ENCODE measurements at regions not wholly inside any gene's neighbourhood (a gene's known extent, or its start where the extent isn't known, plus 50 kb on each side); places are given as distances from the start of the nearest gene placed in this dataset.

- Mint-ChIP-seq H3K36me3 (no peaks in the 10 kb centered on the region), H3K27me3 (no peaks in the 10 kb centered on the region), H3K4me3 (no peak overlapping the region), H3K9me3 (peaks cover 4% of the 10 kb centered on the region), H3K27ac (no peak overlapping the region), H3K4me1 (ENCODE audit: low read depth) (no peaks in the 10 kb centered on the region)
- DNase-seq, result no peak
- CTCF ChIA-PET, result no interaction called here
- POLR2A ChIA-PET, result no interaction called here
- intact Hi-C loops (cut with micrococcal nuclease), result no loop called here
These were observed 469.0 kb upstream of the MEF2C start for GRCh38 chr5:89351975-89352374.

GRCh38 chr5:89351222-89351621 lies 468.2 kb upstream of the MEF2C start:
- H3K4me3 Mint-ChIP-seq, result no peak overlapping the region

GRCh38 chr5:89350684-89351083 lies 467.7 kb upstream of the MEF2C start:
- no peak overlapping the region for H3K4me3 Mint-ChIP-seq
- no peaks in the 10 kb centered on the region for H3K27me3 Mint-ChIP-seq
- ChIA-PET POLR2A (no interaction called here), CTCF (no interaction called here)
- no peak overlapping the region for H3K27ac Mint-ChIP-seq
- no peaks in the 10 kb centered on the region for H3K36me3 Mint-ChIP-seq
- intact Hi-C loops (cut with micrococcal nuclease), result no loop called here
- H3K4me1 Mint-ChIP-seq (ENCODE audit: low read depth), result no peaks in the 10 kb centered on the region
- no peak for DNase-seq
- no peaks in the 10 kb centered on the region for H3K9me3 Mint-ChIP-seq

More at GRCh38 chr5:89351222-89351621, 468.2 kb upstream of the MEF2C start:
- POLR2A ChIA-PET, result no interaction called here
- Mint-ChIP-seq H3K4me1 (ENCODE audit: low read depth) (no peaks in the 10 kb centered on the region), H3K27me3 (no peaks in the 10 kb centered on the region), H3K9me3 (peaks cover 1% of the 10 kb centered on the region), H3K27ac (no peak overlapping the region), H3K36me3 (no peaks in the 10 kb centered on the region)
- intact Hi-C loops (cut with micrococcal nuclease), result no loop called here
- DNase-seq, result no peak
- CTCF ChIA-PET, result no interaction called here

DNA sequence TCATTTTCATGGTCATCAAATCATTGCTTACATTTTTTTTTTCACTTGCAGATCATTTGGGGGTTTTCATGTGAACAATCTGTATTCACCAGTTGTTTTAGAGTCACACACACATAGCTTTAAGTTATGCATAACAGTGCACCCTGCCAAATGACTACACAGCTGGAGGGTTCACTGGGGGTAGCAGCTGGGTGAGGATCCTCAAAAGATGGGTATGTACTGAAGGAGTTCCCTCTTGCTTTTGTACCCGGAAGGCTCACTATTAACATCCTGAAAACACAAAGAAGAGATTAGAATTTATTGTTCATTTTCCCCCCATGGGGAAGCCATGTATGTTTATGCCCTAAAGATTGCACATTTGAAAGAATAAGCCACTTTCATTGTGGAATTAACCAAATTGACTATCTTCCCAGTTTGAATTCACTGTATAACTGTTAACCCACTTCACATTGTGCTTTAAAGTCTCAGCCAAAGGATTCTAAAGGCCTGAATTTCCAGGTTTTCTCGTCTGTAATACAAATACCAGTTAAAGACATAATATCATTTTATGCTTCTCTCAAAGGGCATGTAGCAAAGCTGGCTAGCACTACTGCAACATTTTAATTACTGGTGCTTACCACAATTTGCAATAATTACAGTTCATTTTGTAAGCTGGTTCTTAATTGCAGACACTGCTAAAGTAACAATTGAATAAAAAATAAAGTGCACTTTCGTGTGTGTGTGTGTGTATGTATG lies 466.4 kb upstream of the MEF2C start:
- no peak overlapping the region for H3K4me3 Mint-ChIP-seq
- H3K9me3 Mint-ChIP-seq, result no peaks in the 10 kb centered on the region
- H3K27me3 Mint-ChIP-seq, result no peaks in the 10 kb centered on the region
- intact Hi-C loops (cut with micrococcal nuclease), result no loop called here
- no peaks in the 10 kb centered on the region for H3K4me1 Mint-ChIP-seq (ENCODE audit: low read depth)
- ChIA-PET CTCF (interaction anchor here (1.1 kb wide), 1 partner anchor 620 kb away, joined by 3 read pairs; no protein-coding TSS in a partner anchor), POLR2A (no interaction called here)
- no peak overlapping the region for H3K27ac Mint-ChIP-seq
- H3K36me3 Mint-ChIP-seq, result no peaks in the 10 kb centered on the region
- DNase-seq, result no peak

- Mint-ChIP-seq H3K27ac (no peak overlapping the region), H3K4me1 (ENCODE audit: low read depth) (no peaks in the 10 kb centered on the region), H3K27me3 (no peaks in the 10 kb centered on the region), H3K9me3 (peaks cover 2% of the 10 kb centered on the region), H3K4me3 (no peak overlapping the region), H3K36me3 (no peaks in the 10 kb centered on the region)
- POLR2A ChIA-PET, result no interaction called here
- intact Hi-C loops (cut with micrococcal nuclease), result no loop called here
- CTCF ChIA-PET, result no interaction called here
- DNase-seq, result no peak
These were observed 463.6 kb upstream of the MEF2C start for GRCh38 chr5:89346573-89346972.

DNA sequence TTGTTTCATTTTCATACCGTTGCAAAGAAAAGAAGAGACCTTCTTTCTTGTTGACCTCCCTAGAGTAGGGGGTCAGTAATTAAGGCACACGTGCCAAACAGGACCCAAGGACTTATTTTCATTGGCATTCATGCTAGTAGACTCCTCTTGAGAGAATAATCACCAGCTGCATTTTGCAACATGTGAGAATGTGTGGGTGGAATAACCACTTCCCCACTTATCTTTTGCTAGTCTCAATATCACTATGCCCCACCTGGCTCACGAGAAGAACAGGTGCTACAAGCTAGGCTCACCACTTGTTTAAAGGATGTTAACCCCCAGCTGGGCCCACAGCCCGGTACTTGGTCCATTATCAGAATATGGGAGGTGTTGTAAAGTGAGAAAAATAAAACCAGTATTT lies 460.7 kb upstream of the MEF2C start:
- intact Hi-C loops (cut with micrococcal nuclease), result no loop called here
- CTCF ChIA-PET, result no interaction called here
- Mint-ChIP-seq H3K27ac (no peak overlapping the region), H3K4me1 (ENCODE audit: low read depth) (no peaks in the 10 kb centered on the region), H3K36me3 (no peaks in the 10 kb centered on the region), H3K9me3 (peaks cover 2% of the 10 kb centered on the region), H3K4me3 (no peak overlapping the region), H3K27me3 (no peaks in the 10 kb centered on the region)
- DNase-seq, result no peak
- POLR2A ChIA-PET, result no interaction called here

DNA sequence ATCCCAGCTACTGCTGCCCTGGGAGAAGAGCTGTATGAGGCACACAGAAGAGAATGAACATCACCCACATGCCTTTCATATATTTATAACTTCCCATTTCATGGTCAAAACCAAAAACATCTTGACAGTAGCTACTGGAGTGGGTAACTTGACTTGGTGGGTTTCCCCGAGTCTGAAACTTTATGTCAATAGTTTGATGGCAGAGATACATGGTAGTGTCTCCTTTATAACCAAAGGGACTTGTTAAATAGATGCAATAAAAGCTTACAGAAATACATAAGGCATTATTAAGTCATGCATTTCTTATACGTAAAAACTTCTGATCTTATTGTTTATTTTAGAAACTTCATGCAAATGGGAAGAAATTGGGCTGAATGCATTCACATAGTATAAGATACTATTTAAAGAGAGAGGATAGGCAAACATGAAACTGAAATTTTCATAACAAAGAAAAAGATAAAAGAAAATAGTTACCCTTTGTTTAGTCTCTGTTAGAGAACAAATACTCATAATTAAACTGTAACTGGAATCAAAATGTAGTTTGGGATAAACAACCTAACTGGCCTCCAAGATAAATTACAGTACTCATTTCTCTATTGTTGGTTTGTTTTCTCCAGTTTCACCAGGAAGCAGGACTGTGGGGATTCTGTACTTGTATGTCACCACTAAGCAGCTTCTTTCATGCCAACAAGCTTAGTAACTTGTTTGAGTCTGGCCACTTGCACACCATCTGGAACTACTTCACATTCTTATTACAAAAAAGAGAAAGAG lies 459.3 kb upstream of the MEF2C start:
- H3K9me3 Mint-ChIP-seq, result peaks cover 4% of the 10 kb centered on the region
- CTCF ChIA-PET, result no interaction called here
- H3K36me3 Mint-ChIP-seq, result no peaks in the 10 kb centered on the region
- intact Hi-C loops (cut with micrococcal nuclease), result no loop called here
- H3K27me3 Mint-ChIP-seq, result no peaks in the 10 kb centered on the region
- POLR2A ChIA-PET, result no interaction called here
- no peak for DNase-seq
- H3K4me1 Mint-ChIP-seq (ENCODE audit: low read depth), result no peaks in the 10 kb centered on the region
- no peak overlapping the region for H3K4me3 Mint-ChIP-seq
- H3K27ac Mint-ChIP-seq, result no peak overlapping the region

GRCh38 chr5:89338935-89339334 lies 456.0 kb upstream of the MEF2C start:
- H3K27me3 Mint-ChIP-seq, result no peaks in the 10 kb centered on the region
- POLR2A ChIA-PET, result no interaction called here
- H3K4me1 Mint-ChIP-seq (ENCODE audit: low read depth), result no peaks in the 10 kb centered on the region
- no peak for DNase-seq
- H3K36me3 Mint-ChIP-seq, result no peaks in the 10 kb centered on the region
- intact Hi-C loops (cut with micrococcal nuclease), result no loop called here
- H3K27ac Mint-ChIP-seq, result no peak overlapping the region
- peaks cover 4% of the 10 kb centered on the region for H3K9me3 Mint-ChIP-seq
- no peak overlapping the region for H3K4me3 Mint-ChIP-seq
- CTCF ChIA-PET, result no interaction called here

- H3K9me3 Mint-ChIP-seq, result peaks cover 3% of the 10 kb centered on the region
- DNase-seq, result no peak
- CTCF ChIA-PET, result no interaction called here
- intact Hi-C loops (cut with micrococcal nuclease), result no loop called here
- no peaks in the 10 kb centered on the region for H3K36me3 Mint-ChIP-seq
- POLR2A ChIA-PET, result no interaction called here
- no peaks in the 10 kb centered on the region for H3K4me1 Mint-ChIP-seq (ENCODE audit: low read depth)
- no peaks in the 10 kb centered on the region for H3K27me3 Mint-ChIP-seq
- H3K27ac Mint-ChIP-seq, result no peak overlapping the region
- H3K4me3 Mint-ChIP-seq, result no peak overlapping the region
These were observed 453.1 kb upstream of the MEF2C start for GRCh38 chr5:89336111-89336510.

DNA sequence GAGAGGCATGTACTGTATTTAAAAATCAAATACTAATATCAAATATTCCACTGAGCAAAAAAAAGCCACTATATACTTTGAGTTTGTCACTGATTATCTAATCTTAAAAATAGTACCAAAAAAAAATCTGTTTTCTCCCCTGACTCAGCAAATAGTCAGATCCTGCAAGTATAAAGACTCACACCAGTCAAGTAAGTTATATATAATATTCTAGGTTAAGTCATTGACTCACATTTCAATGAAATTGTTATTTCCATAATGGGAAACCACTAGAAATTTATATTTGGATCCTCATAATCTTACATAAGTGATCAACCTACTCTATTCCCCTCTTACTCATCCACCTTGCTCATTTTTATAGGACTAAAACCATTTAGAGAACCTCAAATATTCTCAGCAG lies 447.2 kb upstream of the MEF2C start:
- H3K27me3 Mint-ChIP-seq, result no peaks in the 10 kb centered on the region
- DNase-seq, result no peak
- H3K9me3 Mint-ChIP-seq, result peaks cover 2% of the 10 kb centered on the region

DNA sequence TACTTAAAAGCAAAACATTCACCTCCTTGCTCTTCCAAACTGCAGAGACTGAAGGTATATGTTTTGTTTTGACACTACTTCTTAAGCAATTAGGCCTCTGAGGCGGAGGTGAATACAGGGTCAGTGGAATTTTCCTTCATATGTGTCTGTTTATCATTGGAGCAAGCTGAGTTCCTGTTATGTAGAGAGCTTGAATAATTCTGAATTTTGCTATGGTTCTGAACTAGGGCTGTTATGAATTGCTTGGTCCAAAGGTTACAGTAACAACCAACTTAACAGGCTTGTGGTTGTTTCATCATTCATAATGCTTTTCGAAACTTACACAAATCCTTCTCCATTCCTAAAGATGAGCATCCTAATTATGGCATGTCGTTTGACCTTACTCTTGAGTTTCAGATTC lies 444.6 kb upstream of the MEF2C start:
- no peak for DNase-seq
- H3K27me3 Mint-ChIP-seq, result no peaks in the 10 kb centered on the region
- peaks cover 2% of the 10 kb centered on the region for H3K9me3 Mint-ChIP-seq
- ChIA-PET CTCF (no interaction called here), POLR2A (no interaction called here)
- H3K4me3 Mint-ChIP-seq, result no peak overlapping the region
- intact Hi-C loops (cut with micrococcal nuclease), result no loop called here
- no peaks in the 10 kb centered on the region for H3K36me3 Mint-ChIP-seq
- H3K27ac Mint-ChIP-seq, result no peak overlapping the region
- H3K4me1 Mint-ChIP-seq (ENCODE audit: low read depth), result no peaks in the 10 kb centered on the region

More for the DNA sequence above, 447.2 kb upstream of the MEF2C start:
- CTCF ChIA-PET, result no interaction called here
- POLR2A ChIA-PET, result no interaction called here
- H3K4me3 Mint-ChIP-seq, result no peak overlapping the region
- H3K27ac Mint-ChIP-seq, result no peak overlapping the region
- intact Hi-C loops (cut with micrococcal nuclease), result no loop called here
- no peaks in the 10 kb centered on the region for H3K36me3 Mint-ChIP-seq
- no peaks in the 10 kb centered on the region for H3K4me1 Mint-ChIP-seq (ENCODE audit: low read depth)

GRCh38 chr5:89324990-89325389 lies 442.0 kb upstream of the MEF2C start:
- Mint-ChIP-seq H3K27ac (no peak overlapping the region), H3K36me3 (no peaks in the 10 kb centered on the region), H3K4me3 (no peak overlapping the region), H3K4me1 (ENCODE audit: low read depth) (no peaks in the 10 kb centered on the region), H3K9me3 (peaks cover 2% of the 10 kb centered on the region), H3K27me3 (no peaks in the 10 kb centered on the region)
- intact Hi-C loops (cut with micrococcal nuclease), result no loop called here
- CTCF ChIA-PET, result no interaction called here
- DNase-seq, result no peak
- POLR2A ChIA-PET, result no interaction called here
